ENCODE measurements at regions not wholly inside any gene's neighbourhood (a gene's known extent, or its start where the extent isn't known, plus 50 kb on each side); places are given as distances from the start of the nearest gene placed in this dataset.
"Not testable (repeated sequence)": the region's sequence is repeated elsewhere in the genome, so short reads cannot be mapped to it uniquely, and the experiment has no call there.

GRCh38 chr4:31383767-31384166 lies 663.6 kb downstream of the PCDH7 start:
- FAIRE-seq = no peak

- no peak for FAIRE-seq
Observed at GRCh38 chr4:31390849-31391248, 670.7 kb downstream of the PCDH7 start.

- FAIRE-seq = no peak
Observed at GRCh38 chr4:31391976-31392375, 671.8 kb downstream of the PCDH7 start.

- no peak for FAIRE-seq
Observed at GRCh38 chr4:31392923-31393322, 672.8 kb downstream of the PCDH7 start.

- FAIRE-seq = no peak
Observed at GRCh38 chr4:31408121-31408520, 688.0 kb downstream of the PCDH7 start.

- no peak for FAIRE-seq
Observed at GRCh38 chr4:31411565-31411964, 691.4 kb downstream of the PCDH7 start.

GRCh38 chr4:31415629-31416028 lies 695.5 kb downstream of the PCDH7 start:
- FAIRE-seq = no peak

- no peak for FAIRE-seq
Observed at GRCh38 chr4:31416498-31416897, 696.3 kb downstream of the PCDH7 start.

GRCh38 chr4:31417040-31417439 lies 696.9 kb downstream of the PCDH7 start:
- FAIRE-seq = no peak

GRCh38 chr4:31422006-31422405 lies 701.8 kb downstream of the PCDH7 start:
- no peak for FAIRE-seq

GRCh38 chr4:31427691-31428090 lies 707.5 kb downstream of the PCDH7 start:
- FAIRE-seq = no peak

- no peak for FAIRE-seq
Observed at GRCh38 chr4:31442236-31442635, 722.1 kb downstream of the PCDH7 start.

- FAIRE-seq = no peak
Observed at GRCh38 chr4:31445526-31445925, 725.4 kb downstream of the PCDH7 start.

- no peak for FAIRE-seq
Observed at GRCh38 chr4:31455612-31456011, 735.4 kb downstream of the PCDH7 start.

- FAIRE-seq = no peak
Observed at GRCh38 chr4:31458813-31459212, 738.6 kb downstream of the PCDH7 start.

GRCh38 chr4:31461421-31461820 lies 741.3 kb downstream of the PCDH7 start:
- no peak for FAIRE-seq

- no peak for FAIRE-seq
Observed at GRCh38 chr4:31467781-31468180, 747.6 kb downstream of the PCDH7 start.

GRCh38 chr4:31474221-31474620 lies 754.1 kb downstream of the PCDH7 start:
- no peak for FAIRE-seq

GRCh38 chr4:31482691-31483090 lies 762.5 kb downstream of the PCDH7 start:
- no peak for FAIRE-seq

- FAIRE-seq = not testable (repeated sequence)
Observed at GRCh38 chr4:31499216-31499615, 779.0 kb downstream of the PCDH7 start.

GRCh38 chr4:31516520-31516919 lies 796.4 kb downstream of the PCDH7 start:
- no peak for FAIRE-seq

GRCh38 chr4:31518796-31519250 lies 798.7 kb downstream of the PCDH7 start:
- FAIRE-seq = no peak

- no peak for FAIRE-seq
Observed at GRCh38 chr4:31530555-31530954, 810.4 kb downstream of the PCDH7 start.

- FAIRE-seq = no peak
Observed at GRCh38 chr4:31538877-31539276, 818.7 kb downstream of the PCDH7 start.

GRCh38 chr4:31539284-31540069 lies 819.3 kb downstream of the PCDH7 start:
- no peak for FAIRE-seq

Data from endometrium (tissue), 2 donors.